GM23338 (cell line): ENCODE measurements at regions not wholly inside any gene's neighbourhood (a gene's known extent, or its start where the extent isn't known, plus 50 kb on each side); places are given as distances from the start of the nearest gene placed in this dataset.

ENCODE experiments used
- ATAC-seq: fragments of 200-7000 bp; cut with Tn5 transposase; 3 replicates; pipeline ENCODE4 v1.9.1; 2020
- DNase-seq: peaks from one replicate; pipeline ENCODE4 v3.0.0-alpha.2; 2015; ENCODE audit warnings: low spot score
- H2AFZ ChIP-seq: fragments of 200-600 bp; sonication (generic); 2 replicates; pipeline ENCODE4 v1.8.0; 2016; ENCODE audit warnings: antibody characterized with exemption, mild to moderate bottlenecking, moderate library complexity
- H3F3A ChIP-seq: fragments of 200-600 bp; sonication (generic); replicated peaks from 2 replicates; pipeline ENCODE4 v1.8.0; 2017; ENCODE audit warnings: antibody characterized with exemption, mixed run types, low read depth
- H3K27ac ChIP-seq: fragments of 200-600 bp; sonication (generic); 2 replicates; pipeline ENCODE4 v1.6.1; 2016; ENCODE audit warnings: low read depth
- H3K27me3 ChIP-seq: fragments of 200-600 bp; sonication (generic); 2 replicates; pipeline ENCODE4 v1.8.0; 2016; ENCODE audit warnings: mild to moderate bottlenecking, mixed run types, moderate library complexity; ENCODE audit not compliant: insufficient read depth
- H3K36me3 ChIP-seq: fragments of 200-600 bp; sonication (generic); 2 replicates; pipeline ENCODE4 v1.8.0; 2016; ENCODE audit warnings: mild to moderate bottlenecking; ENCODE audit not compliant: insufficient read depth
- H3K4me1 ChIP-seq: fragments of 200-600 bp; sonication (generic); 2 replicates; pipeline ENCODE4 v1.8.0; 2016; ENCODE audit warnings: mild to moderate bottlenecking, moderate library complexity; ENCODE audit not compliant: insufficient read depth
- H3K4me2 ChIP-seq: fragments of 200-600 bp; sonication (generic); 2 replicates; pipeline ENCODE4 v1.7.1; 2017; ENCODE audit warnings: mixed run types
- H3K4me3 ChIP-seq: fragments of 200-600 bp; sonication (generic); 2 replicates; pipeline ENCODE4 v1.6.1; 2016; ENCODE audit warnings: mixed run types
- H3K79me2 ChIP-seq: fragments of 200-600 bp; sonication (generic); replicated peaks from 2 replicates; pipeline ENCODE4 v1.8.0; 2017; ENCODE audit warnings: mild to moderate bottlenecking; ENCODE audit not compliant: insufficient read depth
- H3K9me2 ChIP-seq: fragments of 200-600 bp; sonication (generic); 2 replicates; pipeline ENCODE4 v1.8.0; 2017; ENCODE audit not compliant: insufficient read depth
- H4K20me1 ChIP-seq: fragments of 200-600 bp; sonication (generic); replicated peaks from 2 replicates; pipeline ENCODE4 v1.8.0; 2017; ENCODE audit warnings: mild to moderate bottlenecking; ENCODE audit not compliant: insufficient read depth
- H3K27ac Mint-ChIP-seq: 2 replicates; pipeline ENCODE4 v1.8.0; 2020; ENCODE audit warnings: inconsistent platforms, mild to moderate bottlenecking, moderate library complexity, mixed read lengths
- H3K27me3 Mint-ChIP-seq: 3 replicates; pipeline ENCODE4 v1.8.0; 2022; ENCODE audit warnings: low read depth, mild to moderate bottlenecking, moderate library complexity, mixed read lengths, inconsistent platforms; ENCODE audit not compliant: insufficient read depth, poor library complexity
- H3K36me3 Mint-ChIP-seq: 3 replicates; pipeline ENCODE4 v1.8.0; 2021; ENCODE audit warnings: low read depth, mild to moderate bottlenecking, inconsistent platforms, moderate library complexity, mixed read lengths
- H3K4me1 Mint-ChIP-seq: 3 replicates; pipeline ENCODE4 v1.8.0; 2020; ENCODE audit warnings: mild to moderate bottlenecking, inconsistent platforms, mixed read lengths
- H3K4me3 Mint-ChIP-seq: 3 replicates; pipeline ENCODE4 v1.8.0; 2021; ENCODE audit warnings: moderate library complexity, mild to moderate bottlenecking, inconsistent platforms, mixed read lengths
- H3K9me3 Mint-ChIP-seq: 3 replicates; pipeline ENCODE4 v1.8.0; 2020; ENCODE audit warnings: moderate library complexity, mild to moderate bottlenecking, inconsistent platforms, mixed read lengths
- CREB1 ChIP-seq: fragments of 250-450 bp; sonication (Bioruptor Pico); IDR thresholded peaks from 2 replicates; pipeline ENCODE4 v1.5.0; 2020; ENCODE audit warnings: low read depth, mild to moderate bottlenecking, moderate library complexity
- EZH2 ChIP-seq: fragments of 200-600 bp; sonication (generic); IDR thresholded peaks from one replicate; pipeline ENCODE4 v1.8.0; 2017; ENCODE audit warnings: antibody characterized with exemption, mild to moderate bottlenecking, low read depth; ENCODE audit not compliant: unreplicated experiment
- EZH2phosphoT487 ChIP-seq: fragments of 200-600 bp; sonication (generic); IDR thresholded peaks from one replicate; pipeline ENCODE4 v1.8.1; 2018; ENCODE audit warnings: antibody characterized with exemption; ENCODE audit not compliant: unreplicated experiment
- JUNB ChIP-seq: IDR thresholded peaks from one replicate; pipeline ENCODE4 v1.6.1; 2016; ENCODE audit warnings: antibody characterized with exemption; ENCODE audit not compliant: unreplicated experiment
- NANOG ChIP-seq: IDR thresholded peaks from 2 replicates; pipeline ENCODE4 v1.6.1; 2016; ENCODE audit warnings: antibody characterized with exemption, borderline replicate concordance
- POLR2AphosphoS5 ChIP-seq: IDR thresholded peaks from 2 replicates; pipeline ENCODE4 v1.6.1; 2016; ENCODE audit warnings: antibody characterized with exemption, low read depth
- STAT1 ChIP-seq: IDR thresholded peaks from one replicate; pipeline ENCODE4 v1.6.1; 2016; ENCODE audit warnings: antibody characterized with exemption; ENCODE audit not compliant: unreplicated experiment
- ZNF114 ChIP-seq: fragments of 250-450 bp; sonication (Bioruptor Pico); IDR thresholded peaks from 2 replicates; pipeline ENCODE4 v1.5.0; 2020; ENCODE audit warnings: mild to moderate bottlenecking, moderate library complexity
- ZNF331 ChIP-seq: fragments of 250-450 bp; sonication (Bioruptor Pico); IDR thresholded peaks from 2 replicates; pipeline ENCODE4 v1.5.0; 2020; ENCODE audit warnings: low read depth, mild to moderate bottlenecking, moderate library complexity
- TF ChIP-seq, protein P1 (sequence below): IDR thresholded peaks from 2 replicates; pipeline ENCODE4 v1.6.1; 2016; ENCODE audit warnings: antibody characterized with exemption
- TF ChIP-seq, protein P2 (sequence below), 2 experiments: fragments of 200-600 bp in 1 of 2; sonication (generic) in 1 of 2; conservative IDR thresholded peaks; 2 replicates each; pipeline versions ENCODE4 v1.5.1 to v1.6.1; 2016 to 2017; ENCODE audit warnings: antibody characterized with exemption in 2 of 2, low read depth in 2 of 2, mild to moderate bottlenecking in 2 of 2, moderate library complexity in 1 of 2
- TF ChIP-seq, protein P3 (sequence below): IDR thresholded peaks from one replicate; pipeline ENCODE4 v1.6.1; 2018; ENCODE audit warnings: antibody characterized with exemption; ENCODE audit not compliant: unreplicated experiment

DNA sequence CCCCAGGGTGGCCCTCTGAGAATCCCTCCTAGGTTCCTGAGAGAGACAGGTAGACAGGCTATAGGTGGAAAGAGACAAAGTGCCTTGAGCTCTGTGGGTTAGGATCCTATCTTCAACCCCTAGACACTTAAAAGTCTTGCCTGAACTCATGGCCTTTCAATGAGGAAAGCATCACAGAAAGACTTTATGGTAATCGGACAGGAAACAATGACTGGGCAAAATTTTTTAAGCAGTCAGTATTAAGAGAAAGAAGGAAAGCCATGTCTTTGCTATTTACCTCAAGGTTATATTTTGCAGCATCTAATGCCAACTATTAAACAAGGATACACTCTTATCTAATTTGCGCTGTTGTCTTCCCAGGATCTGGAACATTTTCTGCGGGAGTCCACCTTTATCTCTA, 93.2 kb downstream of the PCSK1 start (continued):
- TF ChIP-seq, protein P1, sequence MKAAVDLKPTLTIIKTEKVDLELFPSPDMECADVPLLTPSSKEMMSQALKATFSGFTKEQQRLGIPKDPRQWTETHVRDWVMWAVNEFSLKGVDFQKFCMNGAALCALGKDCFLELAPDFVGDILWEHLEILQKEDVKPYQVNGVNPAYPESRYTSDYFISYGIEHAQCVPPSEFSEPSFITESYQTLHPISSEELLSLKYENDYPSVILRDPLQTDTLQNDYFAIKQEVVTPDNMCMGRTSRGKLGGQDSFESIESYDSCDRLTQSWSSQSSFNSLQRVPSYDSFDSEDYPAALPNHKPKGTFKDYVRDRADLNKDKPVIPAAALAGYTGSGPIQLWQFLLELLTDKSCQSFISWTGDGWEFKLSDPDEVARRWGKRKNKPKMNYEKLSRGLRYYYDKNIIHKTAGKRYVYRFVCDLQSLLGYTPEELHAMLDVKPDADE, result no peak
- TF ChIP-seq, protein P2, sequence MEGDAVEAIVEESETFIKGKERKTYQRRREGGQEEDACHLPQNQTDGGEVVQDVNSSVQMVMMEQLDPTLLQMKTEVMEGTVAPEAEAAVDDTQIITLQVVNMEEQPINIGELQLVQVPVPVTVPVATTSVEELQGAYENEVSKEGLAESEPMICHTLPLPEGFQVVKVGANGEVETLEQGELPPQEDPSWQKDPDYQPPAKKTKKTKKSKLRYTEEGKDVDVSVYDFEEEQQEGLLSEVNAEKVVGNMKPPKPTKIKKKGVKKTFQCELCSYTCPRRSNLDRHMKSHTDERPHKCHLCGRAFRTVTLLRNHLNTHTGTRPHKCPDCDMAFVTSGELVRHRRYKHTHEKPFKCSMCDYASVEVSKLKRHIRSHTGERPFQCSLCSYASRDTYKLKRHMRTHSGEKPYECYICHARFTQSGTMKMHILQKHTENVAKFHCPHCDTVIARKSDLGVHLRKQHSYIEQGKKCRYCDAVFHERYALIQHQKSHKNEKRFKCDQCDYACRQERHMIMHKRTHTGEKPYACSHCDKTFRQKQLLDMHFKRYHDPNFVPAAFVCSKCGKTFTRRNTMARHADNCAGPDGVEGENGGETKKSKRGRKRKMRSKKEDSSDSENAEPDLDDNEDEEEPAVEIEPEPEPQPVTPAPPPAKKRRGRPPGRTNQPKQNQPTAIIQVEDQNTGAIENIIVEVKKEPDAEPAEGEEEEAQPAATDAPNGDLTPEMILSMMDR (conservative IDR thresholded peaks at IDR 0.05; ENCODE audit: low read depth in 2 of 2), result no peak

DNA sequence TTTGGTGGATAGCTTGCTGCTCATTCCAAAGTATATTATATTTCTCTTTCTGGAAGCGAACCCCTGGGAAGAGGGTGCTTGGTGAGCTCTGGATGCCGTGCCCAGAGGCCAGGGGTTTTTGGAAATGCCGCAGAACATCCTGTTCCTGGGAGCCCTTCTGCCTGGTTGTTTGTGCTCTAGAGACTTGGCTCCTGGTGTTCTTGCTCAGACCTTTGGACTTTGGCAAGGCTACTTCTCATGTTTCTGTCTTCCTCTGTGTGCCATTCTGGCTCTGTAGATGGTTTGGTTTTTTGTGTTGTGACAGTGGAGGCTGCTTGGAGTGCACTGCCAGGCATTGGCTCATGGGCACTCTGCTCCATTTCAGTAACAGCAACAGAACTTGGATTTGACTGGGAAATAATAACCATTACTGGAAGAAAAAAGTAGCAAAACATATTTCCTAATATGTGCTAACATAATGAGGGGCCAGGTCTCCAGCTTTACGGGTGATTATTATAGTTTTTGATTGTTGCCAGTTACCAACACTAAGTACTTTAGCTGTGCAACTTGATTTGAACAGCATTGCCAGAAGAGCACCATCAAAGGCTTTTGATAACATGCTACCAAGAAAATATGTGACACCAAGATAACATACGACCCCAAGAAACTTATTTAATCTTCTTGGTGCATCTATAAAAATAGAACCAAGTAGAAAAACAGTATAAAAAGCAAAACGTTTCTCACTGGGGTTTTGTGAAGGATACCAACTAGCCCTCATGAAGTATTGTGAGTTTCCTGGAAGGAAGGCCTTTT, 94.2 kb downstream of the PCSK1 start:
- H4K20me1 ChIP-seq, result no peaks in the 10 kb centered on the region
- Mint-ChIP-seq H3K27ac (no peak overlapping the region), H3K4me3 (no peak overlapping the region), H3K36me3 (no peaks in the 10 kb centered on the region), H3K9me3 (no peaks in the 10 kb centered on the region), H3K27me3 (no peaks in the 10 kb centered on the region), H3K4me1 (peaks cover 9% of the 10 kb centered on the region; the same call in 2 of the 3 replicates)
- no peaks in the 10 kb centered on the region for H3F3A ChIP-seq
- no peaks in the 10 kb centered on the region for H3K36me3 ChIP-seq
- no peaks in the 10 kb centered on the region for H3K27me3 ChIP-seq
- peaks cover 13% of the 10 kb centered on the region for H3K4me1 ChIP-seq
- H3K4me3 ChIP-seq, result no peak overlapping the region
- no peaks in the 10 kb centered on the region for H3K9me2 ChIP-seq
- no peak overlapping the region for H2AFZ ChIP-seq
- H3K79me2 ChIP-seq, result no peaks in the 10 kb centered on the region
- DNase-seq (no peak), ATAC-seq (no peak)
- H3K4me2 ChIP-seq, result no peak overlapping the region
- H3K27ac ChIP-seq, result no peak overlapping the region
- TF ChIP-seq, protein P1, result no peak
- TF ChIP-seq NANOG, result no peak
- TF ChIP-seq STAT1, result no peak
- TF ChIP-seq POLR2AphosphoS5, result no peak
- no peak for TF ChIP-seq ZNF331
- no peak for TF ChIP-seq CREB1
- no peak for TF ChIP-seq EZH2phosphoT487
- TF ChIP-seq ZNF114 (CRISPR knock-in tag), result no peak
- TF ChIP-seq JUNB, result no peak
- TF ChIP-seq EZH2, result no peak
- TF ChIP-seq, protein P2 (conservative IDR thresholded peaks at IDR 0.05; ENCODE audit: low read depth in 2 of 2), result no peak
- TF ChIP-seq, protein P3, sequence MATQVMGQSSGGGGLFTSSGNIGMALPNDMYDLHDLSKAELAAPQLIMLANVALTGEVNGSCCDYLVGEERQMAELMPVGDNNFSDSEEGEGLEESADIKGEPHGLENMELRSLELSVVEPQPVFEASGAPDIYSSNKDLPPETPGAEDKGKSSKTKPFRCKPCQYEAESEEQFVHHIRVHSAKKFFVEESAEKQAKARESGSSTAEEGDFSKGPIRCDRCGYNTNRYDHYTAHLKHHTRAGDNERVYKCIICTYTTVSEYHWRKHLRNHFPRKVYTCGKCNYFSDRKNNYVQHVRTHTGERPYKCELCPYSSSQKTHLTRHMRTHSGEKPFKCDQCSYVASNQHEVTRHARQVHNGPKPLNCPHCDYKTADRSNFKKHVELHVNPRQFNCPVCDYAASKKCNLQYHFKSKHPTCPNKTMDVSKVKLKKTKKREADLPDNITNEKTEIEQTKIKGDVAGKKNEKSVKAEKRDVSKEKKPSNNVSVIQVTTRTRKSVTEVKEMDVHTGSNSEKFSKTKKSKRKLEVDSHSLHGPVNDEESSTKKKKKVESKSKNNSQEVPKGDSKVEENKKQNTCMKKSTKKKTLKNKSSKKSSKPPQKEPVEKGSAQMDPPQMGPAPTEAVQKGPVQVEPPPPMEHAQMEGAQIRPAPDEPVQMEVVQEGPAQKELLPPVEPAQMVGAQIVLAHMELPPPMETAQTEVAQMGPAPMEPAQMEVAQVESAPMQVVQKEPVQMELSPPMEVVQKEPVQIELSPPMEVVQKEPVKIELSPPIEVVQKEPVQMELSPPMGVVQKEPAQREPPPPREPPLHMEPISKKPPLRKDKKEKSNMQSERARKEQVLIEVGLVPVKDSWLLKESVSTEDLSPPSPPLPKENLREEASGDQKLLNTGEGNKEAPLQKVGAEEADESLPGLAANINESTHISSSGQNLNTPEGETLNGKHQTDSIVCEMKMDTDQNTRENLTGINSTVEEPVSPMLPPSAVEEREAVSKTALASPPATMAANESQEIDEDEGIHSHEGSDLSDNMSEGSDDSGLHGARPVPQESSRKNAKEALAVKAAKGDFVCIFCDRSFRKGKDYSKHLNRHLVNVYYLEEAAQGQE, result no peak
